ENCODE measurements at regions not wholly inside any gene's neighbourhood (a gene's known extent, or its start where the extent isn't known, plus 50 kb on each side); places are given as distances from the start of the nearest gene placed in this dataset.

GRCh38 chr12:77299001-77299400 is 233.6 kb upstream of the E2F7 start:
- DNase-seq (ENCODE audit: low spot score), result no peak

- no peak for DNase-seq (ENCODE audit: low spot score)
These were observed 228.6 kb upstream of the E2F7 start for GRCh38 chr12:77294016-77294415.

- no peak for DNase-seq (ENCODE audit: low spot score)
These were observed 209.6 kb upstream of the E2F7 start for GRCh38 chr12:77274926-77275325.

- no peak for DNase-seq (ENCODE audit: low spot score)
These were observed 208.5 kb upstream of the E2F7 start for GRCh38 chr12:77273898-77274297.

GRCh38 chr12:77256956-77257355 is 191.6 kb upstream of the E2F7 start:
- DNase-seq (ENCODE audit: low spot score), result no peak

GRCh38 chr12:77253321-77253720 is 188.0 kb upstream of the E2F7 start:
- no peak for DNase-seq (ENCODE audit: low spot score)

GRCh38 chr12:77251799-77252198 is 186.4 kb upstream of the E2F7 start:
- no peak for DNase-seq (ENCODE audit: low spot score)

GRCh38 chr12:77249892-77250291 is 184.5 kb upstream of the E2F7 start:
- no peak for DNase-seq (ENCODE audit: low spot score)

- no peak for DNase-seq (ENCODE audit: low spot score)
These were observed 182.7 kb upstream of the E2F7 start for GRCh38 chr12:77248036-77248435.

GRCh38 chr12:77247542-77247941 is 182.2 kb upstream of the E2F7 start:
- no peak for DNase-seq (ENCODE audit: low spot score)

- DNase-seq (ENCODE audit: low spot score), result no peak
These were observed 178.0 kb upstream of the E2F7 start for GRCh38 chr12:77243345-77243744.

- no peak for DNase-seq (ENCODE audit: low spot score)
These were observed 174.2 kb upstream of the E2F7 start for GRCh38 chr12:77239617-77240016.

- no peak for DNase-seq (ENCODE audit: low spot score)
These were observed 173.0 kb upstream of the E2F7 start for GRCh38 chr12:77238335-77238734.

GRCh38 chr12:77237896-77238295 is 172.5 kb upstream of the E2F7 start:
- no peak for DNase-seq (ENCODE audit: low spot score)

- no peak for DNase-seq (ENCODE audit: low spot score)
These were observed 170.7 kb upstream of the E2F7 start for GRCh38 chr12:77236066-77236465.

- no peak for DNase-seq (ENCODE audit: low spot score)
These were observed 166.7 kb upstream of the E2F7 start for GRCh38 chr12:77232045-77232444.

- DNase-seq (ENCODE audit: low spot score), result no peak
These were observed 166.1 kb upstream of the E2F7 start for GRCh38 chr12:77231501-77231918.

GRCh38 chr12:77229640-77230442 is 164.5 kb upstream of the E2F7 start:
- DNase-seq (ENCODE audit: low spot score), result no peak

GRCh38 chr12:77228376-77228775 is 163.0 kb upstream of the E2F7 start:
- no peak for DNase-seq (ENCODE audit: low spot score)

- no peak for DNase-seq (ENCODE audit: low spot score)
These were observed 161.0 kb upstream of the E2F7 start for GRCh38 chr12:77226368-77226767.

GRCh38 chr12:77225373-77225772 is 160.0 kb upstream of the E2F7 start:
- DNase-seq (ENCODE audit: low spot score), result no peak

- DNase-seq (ENCODE audit: low spot score), result no peak
These were observed 159.0 kb upstream of the E2F7 start for GRCh38 chr12:77224346-77224745.

GRCh38 chr12:77222336-77222735 is 157.0 kb upstream of the E2F7 start:
- no peak for DNase-seq (ENCODE audit: low spot score)

- DNase-seq (ENCODE audit: low spot score), result no peak
These were observed 155.2 kb upstream of the E2F7 start for GRCh38 chr12:77220586-77220985.

Measured in putamen (tissue), 1 donor.